ENCODE measurements at regions not wholly inside any gene's neighbourhood (a gene's known extent, or its start where the extent isn't known, plus 50 kb on each side); places are given as distances from the start of the nearest gene placed in this dataset.

DNA sequence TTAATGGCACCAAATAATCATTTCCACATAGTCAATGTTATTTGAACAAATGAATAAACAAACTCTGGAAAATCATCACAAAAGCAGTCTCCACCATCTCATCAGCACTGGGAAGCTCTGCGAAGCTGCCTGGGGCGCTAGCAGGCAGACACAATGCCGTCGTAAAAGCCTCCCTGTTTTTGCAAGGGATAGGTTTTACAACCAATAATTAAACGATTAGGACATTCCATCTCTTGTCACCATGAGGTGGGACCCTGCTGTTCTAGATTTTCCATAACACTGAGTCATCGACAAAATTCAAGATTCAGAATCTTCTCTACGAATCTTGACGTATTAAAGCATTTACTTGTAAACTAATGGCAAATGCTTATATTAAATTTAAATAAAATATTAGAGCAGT, 172.8 kb upstream of the AKR1E2 start (continued):
- no peak for TF ChIP-seq ZNF133 (tag by site-specific recombination; IDR thresholded peaks at IDR 0.05)
- TF ChIP-seq ZNF549 (tag by site-specific recombination; IDR thresholded peaks at IDR 0.05) = no peak
- TF ChIP-seq YY1 (tag by site-specific recombination; IDR thresholded peaks at IDR 0.05) = no peak; the same call in 1 of the 2 replicates
- peak; percentile 72 for TF ChIP-seq ZBTB21 (tag by site-specific recombination; IDR thresholded peaks at IDR 0.05)
- peak; percentile 95 for TF ChIP-seq WT1 (tag by site-specific recombination; IDR thresholded peaks at IDR 0.05)
- TF ChIP-seq ZNF521 (tag by site-specific recombination; IDR thresholded peaks at IDR 0.05) = no peak
- TF ChIP-seq ZNF266 (tag by site-specific recombination; IDR thresholded peaks at IDR 0.05; ENCODE audit: low read depth) = no peak
- TF ChIP-seq, protein P1, sequence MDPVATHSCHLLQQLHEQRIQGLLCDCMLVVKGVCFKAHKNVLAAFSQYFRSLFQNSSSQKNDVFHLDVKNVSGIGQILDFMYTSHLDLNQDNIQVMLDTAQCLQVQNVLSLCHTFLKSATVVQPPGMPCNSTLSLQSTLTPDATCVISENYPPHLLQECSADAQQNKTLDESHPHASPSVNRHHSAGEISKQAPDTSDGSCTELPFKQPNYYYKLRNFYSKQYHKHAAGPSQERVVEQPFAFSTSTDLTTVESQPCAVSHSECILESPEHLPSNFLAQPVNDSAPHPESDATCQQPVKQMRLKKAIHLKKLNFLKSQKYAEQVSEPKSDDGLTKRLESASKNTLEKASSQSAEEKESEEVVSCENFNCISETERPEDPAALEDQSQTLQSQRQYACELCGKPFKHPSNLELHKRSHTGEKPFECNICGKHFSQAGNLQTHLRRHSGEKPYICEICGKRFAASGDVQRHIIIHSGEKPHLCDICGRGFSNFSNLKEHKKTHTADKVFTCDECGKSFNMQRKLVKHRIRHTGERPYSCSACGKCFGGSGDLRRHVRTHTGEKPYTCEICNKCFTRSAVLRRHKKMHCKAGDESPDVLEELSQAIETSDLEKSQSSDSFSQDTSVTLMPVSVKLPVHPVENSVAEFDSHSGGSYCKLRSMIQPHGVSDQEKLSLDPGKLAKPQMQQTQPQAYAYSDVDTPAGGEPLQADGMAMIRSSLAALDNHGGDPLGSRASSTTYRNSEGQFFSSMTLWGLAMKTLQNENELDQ (tag by site-specific recombination; IDR thresholded peaks at IDR 0.05; ENCODE audit: low read depth) = no peak
- TF ChIP-seq MZF1 (tag by site-specific recombination; IDR thresholded peaks at IDR 0.05; ENCODE audit: borderline replicate concordance) = 0 out of 2 replicates have a peak, but pooled peaks have one; percentile 14
- TF ChIP-seq ZNF2 (tag by site-specific recombination; IDR thresholded peaks at IDR 0.05) = no peak
- TF ChIP-seq BCL11B (tag by site-specific recombination; IDR thresholded peaks at IDR 0.05; ENCODE audit: low read depth) = peak; percentile 75
- no peak for TF ChIP-seq RBAK (tag by site-specific recombination; IDR thresholded peaks at IDR 0.05)
- TF ChIP-seq ZFP3 (tag by site-specific recombination; IDR thresholded peaks at IDR 0.05; ENCODE audit: low read depth) = no peak
- TF ChIP-seq ZNF560 (tag by site-specific recombination; IDR thresholded peaks at IDR 0.05; ENCODE audit: borderline replicate concordance) = no peak
- TF ChIP-seq ZNF548 (tag by site-specific recombination; IDR thresholded peaks at IDR 0.05) = no peak
- TF ChIP-seq ZNF354C (tag by site-specific recombination; IDR thresholded peaks at IDR 0.05; ENCODE audit: borderline replicate concordance, low read depth) = no peak
- no peak for TF ChIP-seq ZBTB20 (tag by site-specific recombination; IDR thresholded peaks at IDR 0.05)
- no peak for TF ChIP-seq ZNF132 (tag by site-specific recombination; IDR thresholded peaks at IDR 0.05; ENCODE audit: borderline replicate concordance)
- TF ChIP-seq ZNF513 (tag by site-specific recombination; IDR thresholded peaks at IDR 0.05) = no peak
- TF ChIP-seq, protein P2, sequence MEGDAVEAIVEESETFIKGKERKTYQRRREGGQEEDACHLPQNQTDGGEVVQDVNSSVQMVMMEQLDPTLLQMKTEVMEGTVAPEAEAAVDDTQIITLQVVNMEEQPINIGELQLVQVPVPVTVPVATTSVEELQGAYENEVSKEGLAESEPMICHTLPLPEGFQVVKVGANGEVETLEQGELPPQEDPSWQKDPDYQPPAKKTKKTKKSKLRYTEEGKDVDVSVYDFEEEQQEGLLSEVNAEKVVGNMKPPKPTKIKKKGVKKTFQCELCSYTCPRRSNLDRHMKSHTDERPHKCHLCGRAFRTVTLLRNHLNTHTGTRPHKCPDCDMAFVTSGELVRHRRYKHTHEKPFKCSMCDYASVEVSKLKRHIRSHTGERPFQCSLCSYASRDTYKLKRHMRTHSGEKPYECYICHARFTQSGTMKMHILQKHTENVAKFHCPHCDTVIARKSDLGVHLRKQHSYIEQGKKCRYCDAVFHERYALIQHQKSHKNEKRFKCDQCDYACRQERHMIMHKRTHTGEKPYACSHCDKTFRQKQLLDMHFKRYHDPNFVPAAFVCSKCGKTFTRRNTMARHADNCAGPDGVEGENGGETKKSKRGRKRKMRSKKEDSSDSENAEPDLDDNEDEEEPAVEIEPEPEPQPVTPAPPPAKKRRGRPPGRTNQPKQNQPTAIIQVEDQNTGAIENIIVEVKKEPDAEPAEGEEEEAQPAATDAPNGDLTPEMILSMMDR (tag by site-specific recombination; IDR thresholded peaks at IDR 0.05) = no peak
- no peak for TF ChIP-seq ZNF777 (tag by site-specific recombination; IDR thresholded peaks at IDR 0.05; ENCODE audit: borderline replicate concordance)
- peak; percentile 62; the same call in 1 of the 2 replicates for TF ChIP-seq ZNF184 (tag by site-specific recombination; IDR thresholded peaks at IDR 0.05)
- TF ChIP-seq, protein P3, sequence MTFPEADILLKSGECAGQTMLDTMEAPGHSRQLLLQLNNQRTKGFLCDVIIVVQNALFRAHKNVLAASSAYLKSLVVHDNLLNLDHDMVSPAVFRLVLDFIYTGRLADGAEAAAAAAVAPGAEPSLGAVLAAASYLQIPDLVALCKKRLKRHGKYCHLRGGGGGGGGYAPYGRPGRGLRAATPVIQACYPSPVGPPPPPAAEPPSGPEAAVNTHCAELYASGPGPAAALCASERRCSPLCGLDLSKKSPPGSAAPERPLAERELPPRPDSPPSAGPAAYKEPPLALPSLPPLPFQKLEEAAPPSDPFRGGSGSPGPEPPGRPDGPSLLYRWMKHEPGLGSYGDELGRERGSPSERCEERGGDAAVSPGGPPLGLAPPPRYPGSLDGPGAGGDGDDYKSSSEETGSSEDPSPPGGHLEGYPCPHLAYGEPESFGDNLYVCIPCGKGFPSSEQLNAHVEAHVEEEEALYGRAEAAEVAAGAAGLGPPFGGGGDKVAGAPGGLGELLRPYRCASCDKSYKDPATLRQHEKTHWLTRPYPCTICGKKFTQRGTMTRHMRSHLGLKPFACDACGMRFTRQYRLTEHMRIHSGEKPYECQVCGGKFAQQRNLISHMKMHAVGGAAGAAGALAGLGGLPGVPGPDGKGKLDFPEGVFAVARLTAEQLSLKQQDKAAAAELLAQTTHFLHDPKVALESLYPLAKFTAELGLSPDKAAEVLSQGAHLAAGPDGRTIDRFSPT (tag by site-specific recombination; IDR thresholded peaks at IDR 0.05) = peak; percentile 79
- peak; percentile 86; the same call in 1 of the 2 replicates for TF ChIP-seq GLI2 (tag by site-specific recombination; IDR thresholded peaks at IDR 0.05; ENCODE audit: borderline replicate concordance, low read depth)
- 0 out of 2 replicates have a peak, but pooled peaks have one; percentile 18 for TF ChIP-seq SP3 (tag by site-specific recombination; IDR thresholded peaks at IDR 0.05)
- TF ChIP-seq SALL2 (tag by site-specific recombination; IDR thresholded peaks at IDR 0.05; ENCODE audit: borderline replicate concordance) = no peak
- TF ChIP-seq, protein P4, sequence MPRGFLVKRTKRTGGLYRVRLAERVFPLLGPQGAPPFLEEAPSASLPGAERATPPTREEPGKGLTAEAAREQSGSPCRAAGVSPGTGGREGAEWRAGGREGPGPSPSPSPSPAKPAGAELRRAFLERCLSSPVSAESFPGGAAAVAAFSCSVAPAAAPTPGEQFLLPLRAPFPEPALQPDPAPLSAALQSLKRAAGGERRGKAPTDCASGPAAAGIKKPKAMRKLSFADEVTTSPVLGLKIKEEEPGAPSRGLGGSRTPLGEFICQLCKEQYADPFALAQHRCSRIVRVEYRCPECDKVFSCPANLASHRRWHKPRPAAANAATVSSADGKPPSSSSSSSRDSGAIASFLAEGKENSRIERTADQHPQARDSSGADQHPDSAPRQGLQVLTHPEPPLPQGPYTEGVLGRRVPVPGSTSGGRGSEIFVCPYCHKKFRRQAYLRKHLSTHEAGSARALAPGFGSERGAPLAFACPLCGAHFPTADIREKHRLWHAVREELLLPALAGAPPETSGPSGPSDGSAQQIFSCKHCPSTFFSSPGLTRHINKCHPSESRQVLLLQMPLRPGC (tag by site-specific recombination; IDR thresholded peaks at IDR 0.05) = peak; percentile 98
- no peak; the same call in 1 of the 2 replicates for TF ChIP-seq ZNF449 (tag by site-specific recombination; IDR thresholded peaks at IDR 0.05)
- TF ChIP-seq ZNF211 (tag by site-specific recombination; IDR thresholded peaks at IDR 0.05; ENCODE audit: low read depth) = no peak
- no peak for TF ChIP-seq EGR2 (tag by site-specific recombination; IDR thresholded peaks at IDR 0.05; ENCODE audit: low read depth)
